Right renal cortex interstitium (tissue), 3 donors: ENCODE measurements at regions not wholly inside any gene's neighbourhood (a gene's known extent, or its start where the extent isn't known, plus 50 kb on each side); places are given as distances from the start of the nearest gene placed in this dataset.
A peak's percentile ranks its signal among the peaks of the same experiment; 100 is the strongest.
"Not testable (repeated sequence)": the region's sequence is repeated elsewhere in the genome, so short reads cannot be mapped to it uniquely, and the experiment has no call there.

Source experiments
- DNase-seq, 3 donors: peaks; one replicate each; pipeline ENCODE4 v3.0.0-alpha.2; 2013; ENCODE audit warnings: low read depth in 3 of 3, low spot score in 2 of 3

DNA sequence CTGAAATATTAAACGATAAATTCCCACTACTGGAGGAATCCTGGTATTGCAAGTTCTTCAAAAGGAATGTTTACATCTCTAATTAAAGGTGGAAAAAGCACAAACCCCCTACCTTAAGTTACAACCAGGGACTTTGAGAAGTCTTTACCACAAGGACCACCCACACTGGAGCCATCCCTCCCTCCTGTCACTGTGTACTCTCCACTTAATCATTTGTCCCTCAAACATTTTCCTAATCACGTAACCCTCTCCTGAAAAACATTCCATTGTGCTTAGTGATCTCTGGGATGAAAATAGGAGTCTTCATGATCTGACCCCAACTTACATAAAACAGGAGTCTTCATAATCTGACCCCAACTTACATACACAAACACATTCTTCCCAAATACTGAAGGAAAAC lies 85.7 kb downstream of the SUCLG1 start:
- no peak for DNase-seq

DNA sequence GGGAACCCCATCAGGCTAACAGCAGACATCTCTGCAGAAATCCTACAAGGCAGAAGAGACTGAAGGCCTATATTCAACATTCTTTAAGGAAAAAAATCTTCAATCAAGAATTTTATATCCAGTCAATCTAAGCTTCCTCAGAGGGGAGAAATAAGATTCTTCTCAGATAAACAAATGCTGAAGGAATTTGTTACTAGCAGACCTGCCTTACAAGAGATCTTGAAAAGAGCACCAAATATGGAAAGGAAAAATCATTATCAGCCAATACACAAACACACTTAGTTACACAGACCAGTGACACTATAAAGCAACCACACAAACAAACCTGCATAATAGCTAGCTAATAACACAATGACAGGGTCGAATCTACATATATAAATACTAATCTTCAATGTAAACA lies 96.5 kb downstream of the SUCLG1 start:
- DNase-seq, result no peak

DNA sequence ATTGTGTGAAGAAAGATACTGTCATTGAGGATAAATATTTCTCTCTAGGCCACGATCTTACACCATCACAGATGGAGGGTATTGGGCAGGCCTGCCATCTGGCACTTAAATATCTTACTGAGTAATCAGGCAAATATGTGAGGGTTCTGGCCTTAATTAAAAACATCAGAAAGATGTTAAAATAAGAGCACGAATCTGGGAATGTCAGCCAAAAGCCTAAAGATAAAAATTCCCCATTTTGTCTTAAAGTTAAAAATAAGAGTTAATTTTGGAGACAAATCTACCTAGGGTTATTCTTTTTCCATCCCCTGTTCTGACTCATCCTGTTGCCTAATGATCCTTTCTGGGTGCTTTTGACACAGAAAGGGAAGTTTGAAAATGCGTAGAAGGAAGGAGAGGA lies 121.0 kb downstream of the SUCLG1 start:
- no peak for DNase-seq

DNA sequence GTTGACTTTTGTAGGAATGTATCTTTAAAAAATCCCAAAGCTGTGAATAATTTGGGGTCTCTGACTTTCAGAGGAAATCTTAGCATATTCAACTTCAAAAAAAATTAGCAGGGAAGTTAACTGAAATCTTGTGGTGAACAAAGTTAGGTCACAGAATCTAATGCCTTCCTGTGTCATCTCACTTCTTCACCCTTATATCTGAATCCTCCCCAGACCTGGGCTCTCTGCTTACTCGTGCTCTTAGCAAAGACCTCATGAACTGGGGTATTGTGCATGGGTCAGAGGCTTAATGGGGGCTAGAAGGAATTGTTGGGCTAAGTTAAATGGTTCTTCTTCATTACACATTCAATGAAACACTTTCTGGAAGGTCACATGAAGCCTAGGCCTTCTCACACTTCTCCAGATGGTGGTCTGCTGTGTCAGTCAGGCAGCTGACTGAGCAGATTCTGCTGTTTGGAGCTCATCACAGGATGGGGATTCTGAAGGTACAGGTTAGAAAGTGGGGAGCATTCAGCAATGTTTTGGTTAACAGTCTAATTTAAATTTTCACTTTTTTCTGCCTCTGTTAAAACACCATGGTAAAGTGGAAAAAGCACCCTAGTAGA lies 131.3 kb downstream of the SUCLG1 start:
- no peak for DNase-seq

DNA sequence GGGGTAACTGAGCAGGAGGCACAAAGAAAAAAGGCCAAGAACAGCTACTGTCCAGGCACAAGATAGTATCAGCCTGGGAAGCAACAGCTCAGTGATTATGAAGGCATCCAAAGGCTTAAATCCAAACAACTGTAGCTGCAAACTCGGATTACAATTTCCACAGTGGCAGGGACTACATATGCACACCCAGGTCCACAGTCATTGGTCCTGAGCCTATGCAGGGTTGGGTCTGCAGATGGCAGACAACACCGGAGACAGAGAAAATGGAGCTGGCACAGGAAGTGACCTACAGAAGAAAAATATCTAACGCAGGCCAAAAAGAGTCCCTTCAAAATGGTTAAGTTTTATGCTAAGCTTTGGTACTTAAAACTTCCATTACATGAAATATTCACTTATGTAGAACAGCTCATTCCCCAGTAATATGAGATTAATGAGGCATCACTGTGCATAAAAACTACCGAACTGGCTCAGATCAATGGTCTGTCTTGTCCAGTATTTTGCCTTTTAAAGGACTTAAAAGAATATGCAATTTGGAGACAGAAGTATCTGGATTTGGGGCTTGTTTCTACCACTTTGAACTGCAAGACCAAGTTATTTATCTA lies 132.1 kb downstream of the SUCLG1 start:
- no peak for DNase-seq

DNA sequence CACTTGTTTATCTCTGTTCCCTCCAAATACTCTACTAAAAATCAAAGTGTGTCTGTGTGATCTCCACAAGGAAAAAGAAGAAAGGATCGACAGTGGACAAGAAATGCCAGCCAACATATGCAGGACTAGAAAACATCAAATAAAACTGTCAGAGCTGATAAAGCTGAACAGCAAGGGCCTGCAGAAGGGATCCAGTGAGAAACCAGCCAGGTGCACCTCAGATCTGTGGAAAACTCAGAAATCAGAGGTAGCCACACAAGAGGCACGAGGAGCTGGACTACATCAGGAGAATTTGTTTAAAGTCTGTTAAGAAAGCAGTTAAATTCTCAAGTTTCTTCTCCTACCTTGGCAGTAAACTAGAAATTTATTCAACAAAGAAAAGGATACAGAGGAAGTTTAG lies 135.2 kb downstream of the SUCLG1 start:
- no peak for DNase-seq

DNA sequence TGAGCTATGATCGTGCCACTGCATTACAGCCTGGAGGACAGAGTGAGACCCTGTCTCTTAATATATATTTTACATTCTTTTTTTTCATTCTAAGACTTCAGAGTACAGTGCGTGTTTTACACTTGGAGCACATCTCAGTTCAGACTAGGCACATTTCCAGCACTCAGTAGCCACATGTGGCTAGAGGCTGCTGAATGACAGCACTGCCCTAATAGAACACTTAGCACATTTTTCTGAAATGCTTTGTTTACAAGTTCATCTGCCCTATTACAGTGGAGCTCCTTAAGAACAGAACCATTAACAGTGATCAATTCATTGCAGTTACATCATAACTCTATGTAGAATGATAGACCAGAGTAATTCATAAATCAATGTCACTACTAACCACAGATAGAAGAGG lies 138.1 kb downstream of the SUCLG1 start:
- DNase-seq, result no peak

DNA sequence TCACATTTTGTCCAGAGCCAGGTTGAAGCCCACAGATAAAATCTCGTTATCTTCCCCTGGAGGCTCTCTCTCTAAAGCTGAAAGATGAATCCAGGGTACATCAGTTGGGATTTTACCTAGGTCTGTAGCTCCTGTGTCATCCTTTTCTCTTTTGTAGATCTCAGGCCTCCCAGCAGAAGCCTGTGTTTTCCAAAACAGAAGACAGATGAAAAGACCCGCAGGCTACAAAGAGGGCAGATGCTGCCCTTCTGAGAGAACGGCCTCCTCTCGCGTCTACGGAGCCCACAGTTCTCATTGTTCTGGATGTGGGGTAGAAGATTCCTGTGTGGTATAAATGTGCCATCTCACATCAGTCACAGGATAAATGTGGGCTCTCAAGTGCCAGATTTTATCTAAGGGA lies 139.5 kb downstream of the SUCLG1 start:
- no peak for DNase-seq

DNA sequence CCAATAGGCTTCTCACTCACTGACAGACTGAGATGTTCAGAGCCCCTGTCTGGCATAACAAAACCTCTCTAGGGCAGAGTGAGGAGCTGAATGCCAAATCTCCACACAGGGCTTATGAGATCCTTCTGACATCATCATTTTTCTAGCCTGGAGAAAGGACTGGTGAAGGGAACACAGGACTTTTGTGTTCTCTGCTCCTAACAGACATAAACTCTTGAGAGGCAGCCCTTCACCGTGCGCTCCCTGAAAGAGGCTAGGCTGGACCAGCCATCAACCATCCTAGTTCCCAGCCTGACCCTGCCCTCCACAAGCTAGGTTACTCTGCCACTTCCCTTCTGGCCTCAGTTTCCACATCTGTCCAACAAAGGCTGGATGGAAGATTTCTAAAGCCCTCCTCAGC lies 141.9 kb downstream of the SUCLG1 start:
- DNase-seq, result no peak

DNA sequence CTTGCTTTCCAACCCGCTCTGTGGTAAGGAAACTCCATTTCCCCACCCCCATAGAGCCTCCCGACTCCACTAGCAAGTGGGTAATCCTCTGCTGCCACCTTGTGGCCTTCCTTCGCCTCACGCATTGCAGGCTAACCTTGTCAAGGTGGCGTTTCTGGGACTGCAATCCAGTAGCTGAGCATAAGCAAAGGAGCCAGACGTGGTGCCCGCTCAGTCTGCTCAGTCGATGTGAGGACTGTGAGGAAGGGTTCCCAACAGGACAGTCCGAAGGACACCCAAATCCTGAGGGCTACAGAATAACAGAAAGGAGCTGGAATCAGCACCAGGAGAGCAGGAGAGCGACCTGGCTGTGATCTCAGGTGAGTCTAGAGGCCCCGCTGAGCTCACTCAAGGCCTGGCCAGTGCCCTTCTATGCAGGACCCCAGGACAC lies 144.2 kb downstream of the SUCLG1 start:
- DNase-seq, result peak; percentile 63 to 74 (median 65)

DNA sequence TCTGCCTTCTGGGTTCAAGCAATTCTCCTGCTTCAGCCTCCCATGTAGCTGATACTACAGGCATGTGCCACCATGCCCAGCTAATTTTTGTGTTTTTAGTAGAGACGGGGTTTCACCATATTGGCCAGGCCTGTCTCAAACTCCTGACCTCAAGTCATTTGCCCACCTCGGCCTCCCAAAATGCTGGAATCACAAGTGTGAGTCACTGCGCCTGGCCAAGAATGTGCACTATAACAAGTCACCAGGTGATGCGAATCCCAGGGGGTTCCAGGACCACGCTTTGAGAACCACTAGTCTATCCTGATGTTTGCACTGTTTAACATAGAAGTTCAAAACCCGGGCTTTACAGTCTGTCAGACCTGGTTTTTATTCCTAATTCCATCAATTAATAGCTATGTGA lies 144.8 kb downstream of the SUCLG1 start:
- DNase-seq, result no peak

DNA sequence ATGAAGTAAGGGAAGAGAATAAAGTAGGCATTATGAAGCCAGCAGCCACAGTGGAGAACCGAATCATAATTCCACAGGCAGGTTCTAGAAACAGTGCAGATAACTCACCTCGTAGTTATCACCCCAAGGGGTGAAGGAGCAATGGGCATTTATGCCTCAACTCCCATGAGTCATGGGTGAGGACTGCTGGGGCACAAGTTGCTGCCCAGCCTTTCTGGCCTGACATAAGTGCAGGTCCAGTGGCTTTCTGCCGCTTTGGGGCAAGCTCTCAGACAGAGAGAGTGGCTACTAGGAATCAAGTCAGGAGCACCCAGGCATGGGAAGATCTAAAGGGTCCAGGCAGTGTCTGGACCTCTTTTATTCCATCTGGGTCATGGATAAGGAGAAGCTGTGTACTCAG lies 149.8 kb downstream of the SUCLG1 start:
- no peak for DNase-seq

DNA sequence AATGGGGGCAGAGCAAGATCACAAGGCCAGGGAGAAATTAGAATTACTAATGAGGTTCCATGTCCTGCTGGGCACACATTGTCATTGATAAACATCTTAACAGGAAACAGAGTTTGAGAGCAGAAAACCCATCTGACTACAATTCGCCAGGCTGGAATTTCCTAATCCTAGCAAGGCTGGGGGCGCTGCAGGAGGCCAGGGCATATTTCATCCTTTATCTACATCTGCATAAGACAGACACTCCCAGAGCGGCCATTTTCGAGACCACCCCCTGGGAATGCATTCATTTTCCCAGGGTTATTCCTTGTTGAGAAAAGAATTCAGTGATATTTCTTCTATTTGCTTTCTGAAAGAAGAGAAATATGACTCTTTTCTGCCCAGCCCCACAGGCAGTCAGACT lies 152.7 kb downstream of the SUCLG1 start:
- no peak for DNase-seq

DNA sequence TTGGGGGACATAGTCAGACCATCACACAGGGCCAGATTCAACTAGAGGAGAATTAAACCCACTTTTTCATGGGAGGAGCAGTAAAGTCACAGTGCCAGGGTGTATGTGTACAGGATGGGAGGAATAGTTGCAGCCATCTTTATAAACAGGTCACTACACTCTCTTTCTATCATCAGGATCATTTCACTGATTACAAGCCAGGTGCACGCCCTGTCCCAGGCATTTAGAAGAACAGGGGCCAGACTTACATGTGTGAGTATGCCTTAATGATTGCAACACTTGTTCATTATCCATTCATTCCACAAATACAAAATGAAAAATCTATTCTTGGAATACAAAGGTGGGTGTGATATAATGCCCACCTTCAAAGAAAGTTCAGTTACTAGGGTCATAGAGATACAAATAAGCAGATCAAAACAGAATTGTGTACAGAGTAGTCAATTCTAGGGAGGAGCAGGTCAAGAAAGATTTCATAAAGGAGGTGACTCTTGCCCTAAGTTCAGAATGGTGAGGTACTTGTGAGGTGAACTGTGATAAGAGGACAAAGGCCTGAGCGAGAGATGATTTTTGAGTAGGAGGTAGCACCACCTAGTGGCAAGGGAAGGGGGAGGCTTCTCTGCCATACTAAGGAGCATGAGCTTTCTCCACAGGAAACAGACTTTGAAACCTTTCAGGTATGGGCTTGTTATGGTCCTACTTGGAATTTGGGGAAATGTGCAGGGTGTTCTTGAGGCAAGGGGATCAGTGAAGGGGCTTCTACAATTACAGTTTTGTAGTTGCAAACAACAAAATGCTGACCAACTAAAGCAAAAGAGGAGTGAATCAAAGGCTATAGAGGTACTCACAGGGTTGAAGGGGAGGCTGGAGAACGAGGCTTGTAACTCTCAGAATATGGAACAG lies 156.3 kb downstream of the SUCLG1 start:
- peak; percentile 36 to 50 (median 40) for DNase-seq

DNA sequence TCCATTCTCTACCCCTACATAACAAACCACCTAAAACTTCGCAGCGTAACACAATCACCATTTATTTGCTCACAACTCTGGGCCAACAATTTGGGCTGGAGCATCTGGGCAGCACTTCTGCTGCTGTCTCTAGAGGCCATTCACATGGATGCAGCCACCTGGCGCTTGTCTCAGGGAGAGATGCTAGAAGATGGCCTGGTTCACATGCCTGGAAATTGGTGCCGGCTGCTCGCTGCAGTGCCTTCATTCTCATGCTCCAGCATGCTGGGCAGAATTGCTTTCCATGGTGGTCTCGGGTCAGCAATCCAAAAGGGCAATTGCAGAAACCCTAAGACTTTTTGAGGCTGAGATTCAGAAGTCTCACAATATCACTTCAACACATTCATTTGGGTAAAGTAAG lies 157.4 kb downstream of the SUCLG1 start:
- DNase-seq, result no peak

DNA sequence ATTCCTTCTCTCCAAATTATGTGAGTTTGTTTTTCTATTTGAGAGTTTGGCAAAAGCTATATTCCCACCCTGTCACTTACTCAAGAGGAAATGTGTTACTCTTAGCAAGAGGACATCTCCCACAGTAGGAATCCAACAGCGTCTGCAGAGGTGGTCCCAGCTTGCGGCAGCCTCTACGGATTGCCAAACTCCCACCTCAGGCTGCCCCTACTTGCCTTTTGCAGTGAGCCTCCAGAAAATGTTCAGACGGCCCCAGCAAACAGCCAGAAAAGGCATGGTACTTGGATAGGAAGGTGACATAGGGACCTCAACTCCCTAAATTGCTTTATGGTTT lies 158.4 kb downstream of the SUCLG1 start:
- no peak for DNase-seq

DNA sequence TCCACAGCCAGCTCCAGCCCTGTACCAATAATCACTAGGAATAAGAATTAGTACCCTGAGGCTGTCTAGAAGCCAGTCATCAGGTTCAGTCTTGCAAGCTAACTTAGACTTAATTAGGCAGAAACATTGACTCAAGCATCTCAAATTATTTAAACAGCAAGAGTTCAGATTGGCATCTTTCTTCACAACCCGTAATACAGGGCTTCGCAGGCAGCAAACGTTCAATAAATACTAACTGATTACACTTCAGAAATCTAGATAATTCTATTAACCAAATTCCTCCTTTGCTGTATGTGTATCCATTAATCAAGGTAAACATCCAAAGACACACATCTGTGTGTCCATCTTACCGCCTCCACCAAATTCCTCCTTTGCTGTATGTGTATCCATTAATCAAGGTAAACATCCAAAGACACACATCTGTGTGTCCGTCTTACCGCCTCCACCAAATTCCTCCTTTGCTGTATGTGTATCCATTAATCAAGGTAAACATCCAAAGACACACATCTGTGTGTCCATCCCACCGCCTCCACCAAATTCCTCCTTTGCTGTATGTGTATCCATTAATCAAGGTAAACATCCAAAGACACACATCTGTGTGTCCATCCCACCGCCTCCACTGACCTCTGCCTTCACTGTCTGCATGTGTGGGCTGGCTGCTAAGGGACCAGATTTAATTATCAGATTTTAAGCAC lies 158.9 kb downstream of the SUCLG1 start:
- not testable (repeated sequence) for DNase-seq

DNA sequence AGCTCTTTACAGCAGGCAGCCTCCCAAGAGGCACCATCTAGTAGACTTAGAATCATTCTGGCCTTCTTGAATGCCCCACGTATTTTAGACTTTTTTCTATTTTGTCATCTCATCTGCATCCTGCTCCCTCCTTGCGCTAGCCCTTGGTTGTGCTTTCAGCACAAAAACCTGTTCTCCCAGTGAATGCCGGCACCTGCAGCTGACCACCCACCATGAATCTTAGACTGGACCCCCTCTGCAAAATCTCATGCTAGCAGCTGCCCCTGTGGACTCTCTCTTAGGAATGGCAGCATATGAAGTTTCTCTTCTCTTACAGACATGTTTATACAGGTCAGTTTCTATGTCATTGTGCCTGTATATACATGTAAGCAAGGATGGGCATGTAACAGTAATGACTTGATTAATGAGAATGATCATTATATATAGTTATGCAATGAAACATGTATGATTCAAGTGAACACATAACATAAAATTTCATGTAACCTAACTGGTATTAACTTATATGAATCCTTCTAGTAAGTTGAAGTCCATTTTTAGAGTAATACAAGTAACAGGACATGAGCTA lies 159.8 kb downstream of the SUCLG1 start:
- no peak for DNase-seq

DNA sequence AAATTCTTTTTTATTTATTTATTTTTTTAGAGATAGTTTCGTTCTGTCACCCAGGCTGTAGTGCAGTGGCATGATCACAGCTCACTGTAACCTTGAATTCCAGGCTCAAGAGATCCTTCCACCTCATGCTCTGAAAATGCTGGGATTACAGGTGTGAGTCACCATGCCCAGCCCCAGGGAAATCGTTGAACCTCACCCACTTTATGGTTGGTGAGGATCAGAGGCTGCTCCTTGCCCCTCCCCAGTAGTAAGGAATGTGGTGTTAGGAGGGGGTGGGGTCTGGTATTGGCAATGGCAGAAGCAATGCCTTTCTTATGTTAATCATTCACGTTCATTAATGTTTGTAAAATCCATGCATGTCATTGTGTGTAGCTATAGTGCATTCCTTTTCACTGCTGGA lies 161.9 kb downstream of the SUCLG1 start:
- no peak for DNase-seq

DNA sequence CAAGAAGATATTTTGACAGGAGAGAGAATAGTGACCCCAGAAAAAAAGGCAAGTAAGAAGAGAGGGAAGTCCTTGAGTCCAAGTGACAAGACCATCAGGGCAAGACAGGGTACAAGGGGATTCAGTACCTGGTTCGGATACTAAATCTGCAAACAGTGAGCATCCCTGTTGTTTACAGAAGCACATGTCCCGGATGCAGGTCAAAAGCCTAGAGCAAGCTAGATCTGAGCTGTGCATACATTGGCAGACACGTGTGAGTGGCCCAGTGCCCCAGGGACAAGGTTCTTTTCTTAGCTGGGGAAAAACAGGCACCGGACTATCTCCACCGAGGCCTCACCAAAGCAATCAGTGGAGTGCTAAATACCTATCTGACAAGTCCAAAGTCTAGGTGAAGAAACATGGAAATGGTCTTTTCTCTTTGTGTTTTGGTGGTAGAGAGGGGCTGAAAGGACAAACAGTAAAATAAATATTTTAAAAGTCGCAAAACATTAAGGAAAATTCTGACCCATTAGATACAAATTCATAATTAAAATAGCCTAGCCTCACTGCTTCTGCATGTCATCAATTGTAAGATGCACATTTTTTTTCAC lies 165.2 kb downstream of the SUCLG1 start:
- DNase-seq, result no peak

DNA sequence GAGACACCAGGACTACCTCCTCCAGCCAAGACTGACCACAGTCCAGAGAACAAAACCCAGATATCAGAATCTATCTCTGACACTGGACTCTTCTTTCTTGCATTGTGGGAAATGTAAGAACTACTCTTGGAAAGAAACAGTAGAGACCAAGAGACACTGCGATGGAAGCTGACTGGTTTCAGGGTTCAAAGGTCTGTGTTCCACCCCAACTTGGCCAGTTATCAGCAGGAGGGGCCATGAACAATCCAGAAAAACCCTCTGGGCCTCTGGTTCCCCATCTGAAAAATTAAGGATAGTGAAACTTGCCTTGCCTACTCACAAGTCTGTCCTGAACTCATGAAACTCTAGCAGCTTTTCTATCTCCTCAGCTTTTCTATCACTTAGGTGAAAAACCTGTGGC lies 166.5 kb downstream of the SUCLG1 start:
- DNase-seq, result no peak
